Upper lobe of left lung (tissue), 4 donors: ENCODE measurements at regions not wholly inside any gene's neighbourhood (a gene's known extent, or its start where the extent isn't known, plus 50 kb on each side); places are given as distances from the start of the nearest gene placed in this dataset.

Experiments used
- EP300 ChIP-seq, 4 donors: sonication (generic); formaldehyde crosslinking; IDR thresholded peaks; one replicate each; pipeline ENCODE4 v1.5.1; 2017; ENCODE audit warnings: antibody characterized with exemption in 4 of 4, control low read depth in 2 of 4
- POLR2A ChIP-seq, 4 donors: fragments of 450-650 bp; IDR thresholded peaks; one replicate each; pipeline ENCODE4 v1.5.1; 2016 to 2017; ENCODE audit warnings: antibody characterized with exemption in 4 of 4, mild to moderate bottlenecking in 2 of 4
- TF ChIP-seq, protein P1 (sequence below), 6 experiments: fragments of 450-650 bp in 4 of 6; fragments of 200-600 bp in 2 of 6; sonication (generic) in 2 of 6; IDR thresholded peaks; one replicate each; pipeline ENCODE4 v1.5.1; 2016 to 2019; ENCODE audit warnings: antibody characterized with exemption in 6 of 6

DNA sequence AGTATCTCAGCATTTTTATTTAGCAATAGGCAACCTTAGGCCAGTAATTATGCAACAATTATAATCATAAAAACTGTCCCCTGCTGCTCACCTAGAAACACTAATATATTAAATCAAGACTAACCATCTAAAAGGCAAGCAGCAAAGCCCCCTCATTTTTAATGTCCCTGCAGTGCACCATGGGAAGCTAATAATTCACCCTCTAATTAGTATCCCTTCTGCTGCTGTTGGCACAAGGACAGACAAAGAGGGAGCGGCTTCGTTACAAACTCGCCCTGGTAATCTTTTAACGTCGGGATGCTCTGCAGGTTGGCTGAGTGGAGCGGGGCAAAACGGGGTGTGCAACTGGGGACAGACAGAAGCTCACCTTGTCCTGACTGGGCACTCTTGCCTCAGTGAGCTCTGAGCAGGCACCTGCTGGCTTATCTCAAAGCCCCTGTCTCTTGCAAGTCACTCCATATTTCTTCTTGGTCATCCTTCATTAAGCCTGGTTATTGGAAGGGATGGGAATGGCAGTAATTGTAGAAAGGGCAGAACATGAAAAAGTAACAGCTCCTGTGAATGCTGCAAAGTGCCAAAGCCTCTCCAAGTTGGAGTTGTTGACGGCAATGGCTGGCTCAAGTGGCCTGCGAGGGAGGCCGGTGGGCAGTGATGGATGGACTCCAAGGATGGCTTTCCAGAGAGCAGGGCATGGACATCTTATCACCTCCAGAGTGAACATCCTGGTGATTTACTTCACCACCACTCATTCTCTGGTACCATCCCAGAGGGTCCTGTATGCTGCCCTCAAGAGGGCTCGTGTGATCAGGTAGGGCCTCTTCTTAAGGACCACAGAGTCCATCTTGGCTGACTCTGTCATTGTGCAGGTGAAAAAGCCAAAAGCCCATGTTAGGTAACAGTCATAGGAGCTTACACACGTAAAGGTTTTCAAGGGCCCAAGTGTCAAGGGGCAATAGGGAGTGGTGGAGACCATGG lies 219.6 kb upstream of the N4BP1 start:
- TF ChIP-seq POLR2A (IDR thresholded peaks at IDR 0.05) (no peak), EP300 (IDR thresholded peaks at IDR 0.05) (no peak)
- TF ChIP-seq, protein P1, sequence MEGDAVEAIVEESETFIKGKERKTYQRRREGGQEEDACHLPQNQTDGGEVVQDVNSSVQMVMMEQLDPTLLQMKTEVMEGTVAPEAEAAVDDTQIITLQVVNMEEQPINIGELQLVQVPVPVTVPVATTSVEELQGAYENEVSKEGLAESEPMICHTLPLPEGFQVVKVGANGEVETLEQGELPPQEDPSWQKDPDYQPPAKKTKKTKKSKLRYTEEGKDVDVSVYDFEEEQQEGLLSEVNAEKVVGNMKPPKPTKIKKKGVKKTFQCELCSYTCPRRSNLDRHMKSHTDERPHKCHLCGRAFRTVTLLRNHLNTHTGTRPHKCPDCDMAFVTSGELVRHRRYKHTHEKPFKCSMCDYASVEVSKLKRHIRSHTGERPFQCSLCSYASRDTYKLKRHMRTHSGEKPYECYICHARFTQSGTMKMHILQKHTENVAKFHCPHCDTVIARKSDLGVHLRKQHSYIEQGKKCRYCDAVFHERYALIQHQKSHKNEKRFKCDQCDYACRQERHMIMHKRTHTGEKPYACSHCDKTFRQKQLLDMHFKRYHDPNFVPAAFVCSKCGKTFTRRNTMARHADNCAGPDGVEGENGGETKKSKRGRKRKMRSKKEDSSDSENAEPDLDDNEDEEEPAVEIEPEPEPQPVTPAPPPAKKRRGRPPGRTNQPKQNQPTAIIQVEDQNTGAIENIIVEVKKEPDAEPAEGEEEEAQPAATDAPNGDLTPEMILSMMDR (IDR thresholded peaks at IDR 0.05): no peak
